ENCODE measurements at regions not wholly inside any gene's neighbourhood (a gene's known extent, or its start where the extent isn't known, plus 50 kb on each side); places are given as distances from the start of the nearest gene placed in this dataset.

DNA sequence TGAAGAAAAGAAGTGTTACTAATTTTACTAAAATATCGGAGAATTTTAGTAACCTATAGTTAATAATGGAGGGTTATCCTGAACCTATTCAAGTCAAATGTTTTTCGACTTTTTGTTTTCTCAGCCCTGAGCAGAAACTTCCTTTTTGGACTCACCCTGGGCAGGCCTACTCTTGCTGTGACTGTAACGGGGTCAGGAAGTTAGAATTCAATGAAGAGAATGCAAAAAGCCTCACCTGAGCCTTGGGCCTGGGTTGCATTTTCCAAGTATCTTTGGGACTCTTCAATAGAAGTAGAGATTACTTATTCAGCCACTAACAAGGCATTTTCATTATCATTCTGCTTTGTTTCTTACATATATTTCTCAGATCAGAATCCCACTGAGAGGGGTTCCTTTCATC lies 405.3 kb downstream of the TLR4 start:
- Histone ChIP-seq H3F3A (ENCODE audit: insufficient read depth, low read length) (no peaks in the 10 kb centered on the region), H3K79me2 (ENCODE audit: insufficient read depth, low read length) (no peaks in the 10 kb centered on the region), H3K27me3 (ENCODE audit: insufficient read depth, low read length) (no peaks in the 10 kb centered on the region), H3K4me1 (ENCODE audit: insufficient read depth, low read length, severe bottlenecking) (no peaks in the 10 kb centered on the region), H3K4me2 (ENCODE audit: low read length) (no peak overlapping the region), H3K9me2 (ENCODE audit: low read depth, low read length) (no peaks in the 10 kb centered on the region), H3K36me3 (ENCODE audit: insufficient read depth, low read length) (no peaks in the 10 kb centered on the region), H2AFZ (ENCODE audit: low read length) (no peak overlapping the region), H3K9ac (ENCODE audit: low read length) (no peak overlapping the region), H3K27ac (ENCODE audit: low read depth, low read length, poor library complexity, severe bottlenecking) (no peak overlapping the region), H3K9me3 (ENCODE audit: low read length) (no peaks in the 10 kb centered on the region), H4K20me1 (ENCODE audit: insufficient read depth, low read length) (no peaks in the 10 kb centered on the region), H3K4me3 (ENCODE audit: low read depth, low read length, poor library complexity, severe bottlenecking) (no peak overlapping the region)
- TF ChIP-seq EZH2 (IDR thresholded peaks at IDR 0.05; ENCODE audit: borderline replicate concordance, low read length): no peak
- TF ChIP-seq, protein P1, sequence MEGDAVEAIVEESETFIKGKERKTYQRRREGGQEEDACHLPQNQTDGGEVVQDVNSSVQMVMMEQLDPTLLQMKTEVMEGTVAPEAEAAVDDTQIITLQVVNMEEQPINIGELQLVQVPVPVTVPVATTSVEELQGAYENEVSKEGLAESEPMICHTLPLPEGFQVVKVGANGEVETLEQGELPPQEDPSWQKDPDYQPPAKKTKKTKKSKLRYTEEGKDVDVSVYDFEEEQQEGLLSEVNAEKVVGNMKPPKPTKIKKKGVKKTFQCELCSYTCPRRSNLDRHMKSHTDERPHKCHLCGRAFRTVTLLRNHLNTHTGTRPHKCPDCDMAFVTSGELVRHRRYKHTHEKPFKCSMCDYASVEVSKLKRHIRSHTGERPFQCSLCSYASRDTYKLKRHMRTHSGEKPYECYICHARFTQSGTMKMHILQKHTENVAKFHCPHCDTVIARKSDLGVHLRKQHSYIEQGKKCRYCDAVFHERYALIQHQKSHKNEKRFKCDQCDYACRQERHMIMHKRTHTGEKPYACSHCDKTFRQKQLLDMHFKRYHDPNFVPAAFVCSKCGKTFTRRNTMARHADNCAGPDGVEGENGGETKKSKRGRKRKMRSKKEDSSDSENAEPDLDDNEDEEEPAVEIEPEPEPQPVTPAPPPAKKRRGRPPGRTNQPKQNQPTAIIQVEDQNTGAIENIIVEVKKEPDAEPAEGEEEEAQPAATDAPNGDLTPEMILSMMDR (IDR thresholded peaks at IDR 0.05; ENCODE audit: low read length): no peak

DNA sequence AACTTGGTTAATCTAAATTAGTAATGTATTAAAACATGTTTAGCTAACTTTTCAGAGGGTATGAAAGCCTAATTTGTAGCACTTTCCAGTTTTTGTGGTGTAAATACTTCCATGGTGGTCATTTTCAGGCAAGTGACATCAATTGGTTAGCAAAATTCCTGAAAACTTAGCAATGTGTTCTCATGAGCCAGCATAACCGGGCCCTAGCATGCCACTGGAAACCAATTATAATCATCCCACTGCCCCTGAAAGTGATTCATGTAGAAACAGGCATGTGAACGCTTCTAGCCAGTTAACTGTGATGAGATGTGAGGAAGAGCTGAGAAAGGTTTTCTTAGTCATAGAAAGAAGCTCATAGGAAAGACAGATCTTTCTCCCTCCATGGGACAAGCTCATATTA lies 417.2 kb downstream of the TLR4 start:
- Histone ChIP-seq H3K27ac (ENCODE audit: low read depth, low read length, poor library complexity, severe bottlenecking) (no peak overlapping the region), H3K9me3 (ENCODE audit: low read length) (no peaks in the 10 kb centered on the region), H3F3A (ENCODE audit: insufficient read depth, low read length) (no peaks in the 10 kb centered on the region), H3K9ac (ENCODE audit: low read length) (no peak overlapping the region), H3K4me2 (ENCODE audit: low read length) (no peak overlapping the region), H3K4me1 (ENCODE audit: insufficient read depth, low read length, severe bottlenecking) (no peaks in the 10 kb centered on the region), H2AFZ (ENCODE audit: low read length) (no peak overlapping the region), H4K20me1 (ENCODE audit: insufficient read depth, low read length) (no peaks in the 10 kb centered on the region), H3K79me2 (ENCODE audit: insufficient read depth, low read length) (no peaks in the 10 kb centered on the region), H3K9me2 (ENCODE audit: low read depth, low read length) (no peaks in the 10 kb centered on the region), H3K4me3 (ENCODE audit: low read depth, low read length, poor library complexity, severe bottlenecking) (no peak overlapping the region), H3K27me3 (ENCODE audit: insufficient read depth, low read length) (no peaks in the 10 kb centered on the region), H3K36me3 (ENCODE audit: insufficient read depth, low read length) (no peaks in the 10 kb centered on the region)
- TF ChIP-seq, protein P1 (IDR thresholded peaks at IDR 0.05; ENCODE audit: low read length): no peak
- TF ChIP-seq EZH2 (IDR thresholded peaks at IDR 0.05; ENCODE audit: borderline replicate concordance, low read length): no peak

DNA sequence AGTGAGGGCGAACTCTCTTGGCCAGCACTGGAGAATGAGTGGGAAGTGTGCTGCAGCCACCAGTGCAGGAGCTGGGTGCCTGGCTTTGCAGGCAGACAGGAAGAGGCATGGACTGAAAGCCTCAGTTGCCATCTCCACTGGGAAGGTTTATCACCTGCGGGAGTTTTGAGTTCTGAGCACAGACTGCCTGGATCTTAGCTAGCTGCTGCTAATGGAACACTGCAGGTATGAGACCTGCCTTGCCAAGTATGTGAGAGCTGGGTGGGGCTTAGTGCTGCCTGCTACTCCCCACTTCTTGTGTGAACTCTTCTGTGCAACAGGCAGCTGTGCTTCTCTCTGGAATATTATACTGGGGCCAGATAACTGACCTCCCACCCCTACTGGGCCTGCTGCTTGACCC lies 424.1 kb downstream of the TLR4 start:
- Histone ChIP-seq H3K27me3 (ENCODE audit: insufficient read depth, low read length) (no peaks in the 10 kb centered on the region), H3K9me2 (ENCODE audit: low read depth, low read length) (no peaks in the 10 kb centered on the region), H4K20me1 (ENCODE audit: insufficient read depth, low read length) (no peaks in the 10 kb centered on the region), H2AFZ (ENCODE audit: low read length) (no peak overlapping the region), H3K27ac (ENCODE audit: low read depth, low read length, poor library complexity, severe bottlenecking) (no peak overlapping the region), H3K36me3 (ENCODE audit: insufficient read depth, low read length) (no peaks in the 10 kb centered on the region), H3K4me3 (ENCODE audit: low read depth, low read length, poor library complexity, severe bottlenecking) (no peak overlapping the region), H3F3A (ENCODE audit: insufficient read depth, low read length) (no peaks in the 10 kb centered on the region), H3K4me2 (ENCODE audit: low read length) (no peak overlapping the region), H3K4me1 (ENCODE audit: insufficient read depth, low read length, severe bottlenecking) (no peaks in the 10 kb centered on the region), H3K9me3 (ENCODE audit: low read length) (no peaks in the 10 kb centered on the region), H3K79me2 (ENCODE audit: insufficient read depth, low read length) (no peaks in the 10 kb centered on the region), H3K9ac (ENCODE audit: low read length) (no peak overlapping the region)
- no peak for TF ChIP-seq EZH2 (IDR thresholded peaks at IDR 0.05; ENCODE audit: borderline replicate concordance, low read length)
- TF ChIP-seq, protein P1 (IDR thresholded peaks at IDR 0.05; ENCODE audit: low read length): no peak

Measured in OCI-LY1 (cell line).